ENCODE measurements at regions not wholly inside any gene's neighbourhood (a gene's known extent, or its start where the extent isn't known, plus 50 kb on each side); places are given as distances from the start of the nearest gene placed in this dataset.

DNA sequence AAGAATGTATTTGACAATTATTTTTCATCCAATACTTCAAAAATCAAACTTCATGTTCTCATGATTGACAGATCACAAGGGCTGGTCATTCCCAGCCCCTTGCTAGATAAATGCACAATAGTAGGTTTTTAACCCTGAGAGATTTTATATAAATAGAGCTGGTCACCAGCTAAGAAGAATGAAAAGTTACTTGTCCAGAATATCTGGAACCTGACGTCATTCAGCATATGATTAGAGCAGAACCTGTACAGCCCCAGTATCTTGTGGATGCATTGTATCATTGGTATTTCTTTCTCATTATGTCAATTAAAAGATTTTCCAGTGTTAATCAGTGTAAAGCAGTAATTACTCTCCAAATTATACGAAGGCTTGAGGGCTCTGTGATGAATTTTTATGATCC is 202.8 kb upstream of the RND3 start:
- TF ChIP-seq, protein P1, sequence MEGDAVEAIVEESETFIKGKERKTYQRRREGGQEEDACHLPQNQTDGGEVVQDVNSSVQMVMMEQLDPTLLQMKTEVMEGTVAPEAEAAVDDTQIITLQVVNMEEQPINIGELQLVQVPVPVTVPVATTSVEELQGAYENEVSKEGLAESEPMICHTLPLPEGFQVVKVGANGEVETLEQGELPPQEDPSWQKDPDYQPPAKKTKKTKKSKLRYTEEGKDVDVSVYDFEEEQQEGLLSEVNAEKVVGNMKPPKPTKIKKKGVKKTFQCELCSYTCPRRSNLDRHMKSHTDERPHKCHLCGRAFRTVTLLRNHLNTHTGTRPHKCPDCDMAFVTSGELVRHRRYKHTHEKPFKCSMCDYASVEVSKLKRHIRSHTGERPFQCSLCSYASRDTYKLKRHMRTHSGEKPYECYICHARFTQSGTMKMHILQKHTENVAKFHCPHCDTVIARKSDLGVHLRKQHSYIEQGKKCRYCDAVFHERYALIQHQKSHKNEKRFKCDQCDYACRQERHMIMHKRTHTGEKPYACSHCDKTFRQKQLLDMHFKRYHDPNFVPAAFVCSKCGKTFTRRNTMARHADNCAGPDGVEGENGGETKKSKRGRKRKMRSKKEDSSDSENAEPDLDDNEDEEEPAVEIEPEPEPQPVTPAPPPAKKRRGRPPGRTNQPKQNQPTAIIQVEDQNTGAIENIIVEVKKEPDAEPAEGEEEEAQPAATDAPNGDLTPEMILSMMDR (IDR thresholded peaks at IDR 0.05): no peak
- TF ChIP-seq, protein P2, sequence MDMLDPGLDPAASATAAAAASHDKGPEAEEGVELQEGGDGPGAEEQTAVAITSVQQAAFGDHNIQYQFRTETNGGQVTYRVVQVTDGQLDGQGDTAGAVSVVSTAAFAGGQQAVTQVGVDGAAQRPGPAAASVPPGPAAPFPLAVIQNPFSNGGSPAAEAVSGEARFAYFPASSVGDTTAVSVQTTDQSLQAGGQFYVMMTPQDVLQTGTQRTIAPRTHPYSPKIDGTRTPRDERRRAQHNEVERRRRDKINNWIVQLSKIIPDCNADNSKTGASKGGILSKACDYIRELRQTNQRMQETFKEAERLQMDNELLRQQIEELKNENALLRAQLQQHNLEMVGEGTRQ (CRISPR knock-in tag; IDR thresholded peaks at IDR 0.05): no peak
- TF ChIP-seq ESRRA (CRISPR knock-in tag; IDR thresholded peaks at IDR 0.05; ENCODE audit: borderline replicate concordance): no peak

All from WTC11 (cell line).